AG04450 (cell line): ENCODE measurements at regions not wholly inside any gene's neighbourhood (a gene's known extent, or its start where the extent isn't known, plus 50 kb on each side); places are given as distances from the start of the nearest gene placed in this dataset.

Experiments
- CTCF ChIA-PET: fragments of 300-600, 350-600 bp; formaldehyde crosslinking; extraction: SDS; loops from one replicate; lab custom pipeline; 2022; ENCODE audit warnings: antibody characterized with exemption, inconsistent platforms; lab: Charles Lee
- POLR2A ChIA-PET: fragments of 350-600 bp; formaldehyde crosslinking; extraction: SDS; loops from one replicate; lab custom pipeline; 2021; ENCODE audit warnings: antibody characterized with exemption, inconsistent platforms; lab: Yijun Ruan, JAX
- DNase-seq: peaks from one replicate; pipeline ENCODE4 v3.0.0-alpha.2; 2011; ENCODE audit warnings: low read depth, low spot score
- H3K27ac ChIP-seq: one replicate; pipeline ENCODE4 v1.5.1; 2012; ENCODE audit warnings: low read depth, low read length, control low read depth
- H3K27me3 ChIP-seq: one replicate; pipeline ENCODE4 v1.6.0; 2012; ENCODE audit warnings: low read length; ENCODE audit not compliant: control insufficient read depth, insufficient read depth
- H3K4me3 ChIP-seq: 2 replicates; pipeline ENCODE4 v1.5.1; 2011; ENCODE audit warnings: mild to moderate bottlenecking, low read depth, low read length, control low read depth
- H3K9me3 ChIP-seq: 2 replicates; pipeline ENCODE4 v1.5.1; 2012; ENCODE audit warnings: low read length; ENCODE audit not compliant: control insufficient read depth, insufficient read depth
- TF ChIP-seq, protein P1 (sequence below): IDR thresholded peaks from 2 replicates; pipeline ENCODE4 v1.5.1; 2011; ENCODE audit warnings: low read depth, low read length, control low read depth, inconsistent platforms

- POLR2A ChIA-PET, result no interaction called here
- H3K27me3 ChIP-seq, result no peaks in the 10 kb centered on the region
- TF ChIP-seq, protein P1, sequence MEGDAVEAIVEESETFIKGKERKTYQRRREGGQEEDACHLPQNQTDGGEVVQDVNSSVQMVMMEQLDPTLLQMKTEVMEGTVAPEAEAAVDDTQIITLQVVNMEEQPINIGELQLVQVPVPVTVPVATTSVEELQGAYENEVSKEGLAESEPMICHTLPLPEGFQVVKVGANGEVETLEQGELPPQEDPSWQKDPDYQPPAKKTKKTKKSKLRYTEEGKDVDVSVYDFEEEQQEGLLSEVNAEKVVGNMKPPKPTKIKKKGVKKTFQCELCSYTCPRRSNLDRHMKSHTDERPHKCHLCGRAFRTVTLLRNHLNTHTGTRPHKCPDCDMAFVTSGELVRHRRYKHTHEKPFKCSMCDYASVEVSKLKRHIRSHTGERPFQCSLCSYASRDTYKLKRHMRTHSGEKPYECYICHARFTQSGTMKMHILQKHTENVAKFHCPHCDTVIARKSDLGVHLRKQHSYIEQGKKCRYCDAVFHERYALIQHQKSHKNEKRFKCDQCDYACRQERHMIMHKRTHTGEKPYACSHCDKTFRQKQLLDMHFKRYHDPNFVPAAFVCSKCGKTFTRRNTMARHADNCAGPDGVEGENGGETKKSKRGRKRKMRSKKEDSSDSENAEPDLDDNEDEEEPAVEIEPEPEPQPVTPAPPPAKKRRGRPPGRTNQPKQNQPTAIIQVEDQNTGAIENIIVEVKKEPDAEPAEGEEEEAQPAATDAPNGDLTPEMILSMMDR, result no peak
- no peak for DNase-seq
- H3K4me3 ChIP-seq, result no peak overlapping the region
- CTCF ChIA-PET, result no interaction called here
- no peak overlapping the region for H3K27ac ChIP-seq
- peaks cover 62% of the 10 kb centered on the region for H3K9me3 ChIP-seq
These were observed 789.9 kb downstream of the UQCRFS1 start for GRCh38 chr19:28422791-28423650.

DNA sequence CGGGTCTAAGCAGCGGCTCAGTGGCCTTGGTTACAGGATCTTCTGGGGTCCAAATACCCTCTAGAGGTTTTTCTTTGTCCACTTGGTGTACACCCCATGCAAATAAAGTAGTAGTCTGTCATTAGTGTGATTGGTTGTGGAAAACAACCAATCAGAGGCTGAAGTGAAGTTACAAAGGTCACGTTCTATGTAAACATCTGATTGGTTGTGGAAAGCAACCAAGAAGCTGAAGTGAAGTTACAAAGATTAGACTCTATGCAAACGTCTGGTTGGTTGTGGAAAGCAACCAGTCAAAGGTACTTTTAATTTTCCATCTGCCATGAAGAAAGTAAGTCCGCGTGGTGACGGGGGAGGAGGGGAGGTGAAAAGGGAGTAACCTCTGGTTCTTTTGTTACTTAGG, 790.9 kb downstream of the UQCRFS1 start:
- H3K27me3 ChIP-seq, result no peaks in the 10 kb centered on the region
- H3K4me3 ChIP-seq, result no peak overlapping the region
- TF ChIP-seq, protein P1, result no peak
- peaks cover 62% of the 10 kb centered on the region for H3K9me3 ChIP-seq
- no peak for DNase-seq
- ChIA-PET CTCF (no interaction called here), POLR2A (no interaction called here)
- H3K27ac ChIP-seq, result no peak overlapping the region

DNA sequence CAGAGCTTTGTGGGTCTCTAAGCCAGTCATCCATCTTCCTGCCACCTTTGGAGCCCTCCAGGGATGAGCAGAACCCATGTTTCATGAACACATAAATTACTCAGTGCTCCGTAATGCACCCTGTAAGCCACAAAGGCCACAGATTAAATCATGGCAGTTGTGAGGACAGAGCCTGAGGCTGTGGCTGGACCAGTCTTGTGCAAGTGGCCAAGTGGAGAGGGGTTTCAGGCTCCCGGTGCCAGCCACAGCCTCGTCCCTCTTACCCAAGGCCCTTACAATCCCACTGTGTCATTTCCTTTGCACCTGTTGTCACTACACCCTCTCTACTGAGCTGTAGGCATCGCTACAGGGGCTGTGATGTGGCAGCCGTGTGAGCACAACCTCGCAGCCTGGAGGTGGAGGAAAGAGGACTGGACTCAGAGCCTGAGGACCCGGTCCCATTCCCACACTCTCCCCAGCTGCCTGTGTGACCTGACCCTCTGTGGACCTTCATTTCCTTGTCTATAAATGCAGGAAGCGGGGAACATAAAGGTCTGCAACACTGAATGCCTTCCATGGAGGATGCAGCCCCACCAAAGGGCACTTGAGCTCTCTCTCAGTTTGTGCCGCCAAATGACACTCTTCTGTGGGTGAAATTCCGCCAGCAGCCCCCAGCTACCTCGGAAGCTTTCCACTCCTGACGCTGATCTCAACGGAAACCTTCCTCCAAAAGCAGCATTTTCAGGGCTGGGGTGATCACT, 792.0 kb downstream of the UQCRFS1 start:
- POLR2A ChIA-PET, result no interaction called here
- CTCF ChIA-PET, result no interaction called here
- H3K27ac ChIP-seq, result no peak overlapping the region
- peaks cover 55% of the 10 kb centered on the region for H3K9me3 ChIP-seq
- DNase-seq, result no peak
- H3K4me3 ChIP-seq, result no peak overlapping the region
- TF ChIP-seq, protein P1, result no peak
- no peaks in the 10 kb centered on the region for H3K27me3 ChIP-seq

DNA sequence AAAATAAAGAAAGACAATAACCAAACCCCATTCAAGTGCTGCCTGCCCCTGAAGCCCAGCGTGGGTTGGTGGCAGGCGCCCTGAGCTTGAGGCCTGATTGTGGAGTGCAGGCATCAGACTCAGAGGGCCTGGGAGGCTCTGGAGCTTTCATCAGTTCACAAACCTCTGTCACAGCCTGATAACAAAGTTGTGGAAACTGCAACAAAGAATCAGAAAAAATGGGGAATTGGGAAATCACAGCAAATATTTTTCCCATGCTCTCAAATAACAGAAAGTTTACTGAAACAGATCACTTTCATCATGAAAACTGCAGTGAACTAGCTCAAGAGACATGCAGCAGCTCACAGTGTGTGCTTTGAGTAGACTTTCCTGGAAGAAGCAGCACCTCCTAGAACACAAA, 793.6 kb downstream of the UQCRFS1 start:
- no peak overlapping the region for H3K27ac ChIP-seq
- POLR2A ChIA-PET, result no interaction called here
- H3K9me3 ChIP-seq, result peaks cover 54% of the 10 kb centered on the region
- CTCF ChIA-PET, result no interaction called here
- no peaks in the 10 kb centered on the region for H3K27me3 ChIP-seq
- no peak for DNase-seq
- TF ChIP-seq, protein P1, result no peak
- H3K4me3 ChIP-seq, result no peak overlapping the region

DNA sequence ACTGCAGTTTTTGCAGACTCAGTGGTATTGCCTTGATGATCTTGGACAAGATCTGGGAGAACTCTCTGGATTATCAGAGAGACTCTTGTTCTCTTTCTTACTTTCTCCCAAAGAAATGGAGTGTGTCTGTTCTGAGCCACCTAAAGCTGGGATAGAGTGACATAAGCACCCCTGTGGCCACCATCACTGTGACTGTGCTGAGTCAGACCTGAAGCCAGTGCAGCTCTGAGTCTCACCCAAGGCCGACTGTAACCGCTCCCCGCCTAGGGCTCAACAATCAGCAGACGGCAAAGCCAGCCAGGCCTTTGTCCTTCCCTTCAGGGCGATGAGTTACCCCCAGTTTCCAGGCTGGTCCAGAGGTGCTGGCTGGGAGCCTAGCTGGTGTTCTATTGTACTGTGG, 795.6 kb downstream of the UQCRFS1 start:
- CTCF ChIA-PET, result no interaction called here
- DNase-seq, result no peak
- TF ChIP-seq, protein P1, result no peak

More for the DNA sequence above, 795.6 kb downstream of the UQCRFS1 start:
- H3K27ac ChIP-seq, result no peak overlapping the region
- H3K9me3 ChIP-seq, result peaks cover 46% of the 10 kb centered on the region
- POLR2A ChIA-PET, result no interaction called here
- no peak overlapping the region for H3K4me3 ChIP-seq
- no peaks in the 10 kb centered on the region for H3K27me3 ChIP-seq
